ENCODE measurements at regions not wholly inside any gene's neighbourhood (a gene's known extent, or its start where the extent isn't known, plus 50 kb on each side); places are given as distances from the start of the nearest gene placed in this dataset.

DNA sequence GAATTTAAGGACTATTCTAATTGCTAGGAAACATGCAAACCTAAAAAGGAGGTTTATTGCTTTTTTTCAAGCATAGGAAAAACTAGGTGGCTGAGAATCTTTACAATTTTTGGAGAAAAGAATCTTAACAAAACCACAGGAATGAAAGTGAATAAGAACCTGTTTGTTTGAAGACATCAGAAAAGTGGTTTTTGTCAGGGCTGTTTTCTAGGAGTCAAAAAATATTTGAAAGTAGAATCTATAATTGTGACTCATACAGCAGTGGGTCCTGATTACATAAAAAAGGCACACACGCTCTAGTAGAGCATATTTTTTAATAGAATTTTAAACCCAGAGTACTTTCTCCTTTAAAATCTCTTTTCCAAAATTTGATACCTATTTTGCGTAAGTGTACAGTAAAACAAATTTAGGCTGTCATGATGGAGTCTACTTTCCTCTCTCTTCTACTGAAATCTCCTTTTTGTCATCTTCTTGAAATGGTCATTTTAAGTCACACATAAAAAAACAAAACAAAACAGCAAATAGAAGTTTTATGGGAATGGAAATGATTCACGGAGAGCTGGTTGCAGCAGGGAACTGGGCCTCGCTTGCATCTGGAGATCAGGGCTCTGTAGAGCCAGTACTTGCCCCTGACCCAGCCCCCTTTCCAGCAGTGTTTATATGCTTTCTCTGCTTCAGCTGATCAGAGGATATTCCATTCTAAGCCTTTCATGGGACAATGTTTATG lies 59.1 kb upstream of the PELI1 start:
- DNase-seq = no peak
- no peaks in the 10 kb centered on the region for H4K20me1 ChIP-seq (ENCODE audit: insufficient read depth)
- peaks cover 5 to 15% of the 10 kb centered on the region in 2 experiments; a peak in 3 of 4 replicates for H3K4me1 ChIP-seq (ENCODE audit: control insufficient read depth in 1 of 2, insufficient read depth in 2 of 2, low read depth in 1 of 2, low read length in 1 of 2)
- H3K36me3 ChIP-seq (replicated peaks in 1 of 2; ENCODE audit: control insufficient read depth in 1 of 2, insufficient read depth in 2 of 2, low read length in 1 of 2) = no peaks in the 10 kb centered on the region
- no peak overlapping the region for H3K4me2 ChIP-seq
- TF ChIP-seq TCF12 (IDR thresholded peaks at IDR 0.05) = peak; percentile 48
- TF ChIP-seq TEAD4 (IDR thresholded peaks at IDR 0.05; ENCODE audit: borderline replicate concordance, insufficient read depth) = no peak
- TF ChIP-seq FOSL2 (IDR thresholded peaks at IDR 0.05; ENCODE audit: borderline replicate concordance, low read depth) = peak; percentile 30
- TF ChIP-seq, protein P1, sequence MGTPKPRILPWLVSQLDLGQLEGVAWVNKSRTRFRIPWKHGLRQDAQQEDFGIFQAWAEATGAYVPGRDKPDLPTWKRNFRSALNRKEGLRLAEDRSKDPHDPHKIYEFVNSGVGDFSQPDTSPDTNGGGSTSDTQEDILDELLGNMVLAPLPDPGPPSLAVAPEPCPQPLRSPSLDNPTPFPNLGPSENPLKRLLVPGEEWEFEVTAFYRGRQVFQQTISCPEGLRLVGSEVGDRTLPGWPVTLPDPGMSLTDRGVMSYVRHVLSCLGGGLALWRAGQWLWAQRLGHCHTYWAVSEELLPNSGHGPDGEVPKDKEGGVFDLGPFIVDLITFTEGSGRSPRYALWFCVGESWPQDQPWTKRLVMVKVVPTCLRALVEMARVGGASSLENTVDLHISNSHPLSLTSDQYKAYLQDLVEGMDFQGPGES (IDR thresholded peaks at IDR 0.05; ENCODE audit: low read depth, low read length) = no peak
- peak; percentile 27; the same call in 1 of the 2 replicates for TF ChIP-seq JUND (IDR thresholded peaks at IDR 0.05)
- no peak overlapping the region for H3K4me3 ChIP-seq (ENCODE audit: low read depth in 2 of 2, low read length in 1 of 2)
- 0 out of 4 replicates have a peak overlapping the region, but pooled peaks of 1 of the 2 experiments have one; percentile 6 for H3K27ac ChIP-seq (ENCODE audit: low read depth in 2 of 2, low read length in 1 of 2)
- no peaks in the 10 kb centered on the region for H3K79me2 ChIP-seq (ENCODE audit: insufficient read depth)
- no peak overlapping the region for H3K9ac ChIP-seq
- ChIA-PET CTCF (no interaction called here), POLR2A (no interaction called here)
- no peaks in the 10 kb centered on the region for H3K9me3 ChIP-seq
- no peaks in the 10 kb centered on the region for H3K9me2 ChIP-seq
- no peak overlapping the region; the same call in 1 of the 2 replicates for H2AFZ ChIP-seq (ENCODE audit: low read depth)
- peaks cover 3% of the 10 kb centered on the region for H3F3A ChIP-seq (replicated peaks; ENCODE audit: insufficient read depth)
- no peaks in the 10 kb centered on the region for H3K27me3 ChIP-seq (ENCODE audit: insufficient read depth)
- WGBS (ENCODE audit: low lambda C conversion rate) = 80% methylated on average over 4 of the region's 4 CpGs

DNA sequence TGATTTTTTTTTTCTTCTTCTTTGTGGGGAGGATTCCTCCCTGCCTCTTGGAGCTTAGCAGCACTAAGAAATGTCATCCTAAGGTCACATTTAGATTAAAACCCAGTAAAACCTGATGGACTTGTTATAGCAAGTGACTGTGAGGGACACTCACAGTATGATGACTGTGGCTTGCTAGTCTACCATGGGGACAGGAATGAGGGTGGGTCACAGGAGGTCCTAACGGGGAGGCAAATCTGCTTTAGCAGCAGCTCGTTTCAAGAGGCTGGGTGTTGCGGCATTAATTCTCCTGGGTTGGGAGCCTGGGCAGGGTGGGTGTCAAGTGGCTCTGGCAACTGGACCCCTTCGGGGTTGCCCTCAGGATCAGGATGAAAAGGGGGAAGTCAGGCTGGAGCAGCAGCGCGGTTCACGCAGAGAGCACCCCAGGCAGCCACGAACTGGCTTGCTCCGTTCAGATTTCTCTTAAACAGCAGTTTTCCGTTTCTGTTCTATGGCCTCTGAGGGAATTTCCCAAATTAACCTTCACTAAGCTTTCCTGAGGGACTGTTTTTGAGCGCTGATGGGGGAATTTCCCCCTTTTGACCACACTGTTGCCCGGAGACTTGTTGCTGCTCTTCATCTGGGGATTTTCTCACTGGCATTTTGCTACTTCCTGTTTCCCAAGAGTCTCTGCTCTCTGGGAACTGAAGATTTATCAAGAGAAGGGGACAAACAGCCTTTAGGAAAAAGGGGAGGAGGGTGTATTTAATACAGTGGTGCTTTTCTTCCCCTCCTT lies 59.8 kb upstream of the PELI1 start:
- CTCF ChIA-PET = no interaction called here
- Histone ChIP-seq H4K20me1 (ENCODE audit: insufficient read depth) (no peaks in the 10 kb centered on the region), H3K27ac (ENCODE audit: low read depth in 2 of 2, low read length in 1 of 2) (no peak overlapping the region), H3K36me3 (replicated peaks in 1 of 2; ENCODE audit: control insufficient read depth in 1 of 2, insufficient read depth in 2 of 2, low read length in 1 of 2) (no peaks in the 10 kb centered on the region), H3K27me3 (ENCODE audit: insufficient read depth) (no peaks in the 10 kb centered on the region), H3K9me3 (no peaks in the 10 kb centered on the region), H3K79me2 (ENCODE audit: insufficient read depth) (no peaks in the 10 kb centered on the region), H3K9ac (no peak overlapping the region), H3K4me2 (no peak overlapping the region), H3K4me3 (ENCODE audit: low read depth in 2 of 2, low read length in 1 of 2) (no peak overlapping the region), H3F3A (replicated peaks; ENCODE audit: insufficient read depth) (peaks cover 3% of the 10 kb centered on the region), H3K9me2 (no peaks in the 10 kb centered on the region), H3K4me1 (ENCODE audit: control insufficient read depth in 1 of 2, insufficient read depth in 2 of 2, low read depth in 1 of 2, low read length in 1 of 2) (peaks cover 5 to 15% of the 10 kb centered on the region in 2 experiments; a peak in 3 of 4 replicates), H2AFZ (ENCODE audit: low read depth) (peak overlapping the region; percentile 84; the same call in 1 of the 2 replicates)
- 73% methylated on average over 12 of the region's 12 CpGs for WGBS (ENCODE audit: low lambda C conversion rate)
- DNase-seq = no peak
- POLR2A ChIA-PET = no interaction called here
- TF ChIP-seq ELF1 (IDR thresholded peaks at IDR 0.05) = peak; percentile 58; the same call in 1 of the 2 replicates
- TF ChIP-seq TCF12 (IDR thresholded peaks at IDR 0.05) = no peak
- TF ChIP-seq, protein P2, sequence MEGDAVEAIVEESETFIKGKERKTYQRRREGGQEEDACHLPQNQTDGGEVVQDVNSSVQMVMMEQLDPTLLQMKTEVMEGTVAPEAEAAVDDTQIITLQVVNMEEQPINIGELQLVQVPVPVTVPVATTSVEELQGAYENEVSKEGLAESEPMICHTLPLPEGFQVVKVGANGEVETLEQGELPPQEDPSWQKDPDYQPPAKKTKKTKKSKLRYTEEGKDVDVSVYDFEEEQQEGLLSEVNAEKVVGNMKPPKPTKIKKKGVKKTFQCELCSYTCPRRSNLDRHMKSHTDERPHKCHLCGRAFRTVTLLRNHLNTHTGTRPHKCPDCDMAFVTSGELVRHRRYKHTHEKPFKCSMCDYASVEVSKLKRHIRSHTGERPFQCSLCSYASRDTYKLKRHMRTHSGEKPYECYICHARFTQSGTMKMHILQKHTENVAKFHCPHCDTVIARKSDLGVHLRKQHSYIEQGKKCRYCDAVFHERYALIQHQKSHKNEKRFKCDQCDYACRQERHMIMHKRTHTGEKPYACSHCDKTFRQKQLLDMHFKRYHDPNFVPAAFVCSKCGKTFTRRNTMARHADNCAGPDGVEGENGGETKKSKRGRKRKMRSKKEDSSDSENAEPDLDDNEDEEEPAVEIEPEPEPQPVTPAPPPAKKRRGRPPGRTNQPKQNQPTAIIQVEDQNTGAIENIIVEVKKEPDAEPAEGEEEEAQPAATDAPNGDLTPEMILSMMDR (IDR thresholded peaks at IDR 0.05) = no peak

Data from SK-N-SH (cell line).